ENCODE measurements at regions not wholly inside any gene's neighbourhood (a gene's known extent, or its start where the extent isn't known, plus 50 kb on each side); places are given as distances from the start of the nearest gene placed in this dataset.

DNA sequence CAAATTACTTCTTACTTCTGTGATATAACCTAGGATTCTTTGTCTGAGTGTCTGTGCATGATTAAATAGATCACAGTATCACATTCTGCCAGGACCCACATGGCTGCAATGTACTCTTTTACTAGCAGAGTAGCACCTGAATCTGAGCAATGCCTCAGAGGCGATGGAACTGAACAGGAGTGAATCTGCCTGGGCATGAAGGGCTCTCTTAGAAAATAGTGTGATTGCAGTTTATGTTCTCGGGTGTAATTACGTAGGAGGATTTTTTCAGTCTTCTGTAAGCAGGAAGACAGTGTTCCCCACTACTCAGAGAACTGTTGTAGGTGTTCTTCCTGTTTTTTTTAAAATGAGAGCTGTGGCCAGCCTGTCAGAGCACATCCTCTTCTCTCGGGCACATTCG, 802.3 kb downstream of the NLGN4Y start:
- Histone ChIP-seq H3K9me2 (ENCODE audit: low read depth, low read length) (no peaks in the 10 kb centered on the region), H3K79me2 (ENCODE audit: insufficient read depth, low read length) (no peaks in the 10 kb centered on the region), H3K9ac (ENCODE audit: low read length) (no peak overlapping the region), H3K4me2 (ENCODE audit: low read length) (no peak overlapping the region; the same call in 1 of the 2 replicates), H2AFZ (ENCODE audit: low read length) (no peak overlapping the region), H4K20me1 (ENCODE audit: insufficient read depth, low read length) (no peaks in the 10 kb centered on the region), H3K27me3 (ENCODE audit: insufficient read depth, low read length) (no peaks in the 10 kb centered on the region), H3K36me3 (ENCODE audit: insufficient read depth, low read length) (no peaks in the 10 kb centered on the region), H3F3A (ENCODE audit: insufficient read depth, low read length) (no peaks in the 10 kb centered on the region), H3K4me3 (ENCODE audit: low read depth, low read length, poor library complexity, severe bottlenecking) (no peak overlapping the region), H3K9me3 (ENCODE audit: low read length) (no peaks in the 10 kb centered on the region), H3K27ac (ENCODE audit: low read depth, low read length, poor library complexity, severe bottlenecking) (no peak overlapping the region), H3K4me1 (ENCODE audit: insufficient read depth, low read length, severe bottlenecking) (no peaks in the 10 kb centered on the region)
- TF ChIP-seq EZH2 (IDR thresholded peaks at IDR 0.05; ENCODE audit: borderline replicate concordance, low read length) (no peak), CTCF (IDR thresholded peaks at IDR 0.05; ENCODE audit: low read length) (no peak)

DNA sequence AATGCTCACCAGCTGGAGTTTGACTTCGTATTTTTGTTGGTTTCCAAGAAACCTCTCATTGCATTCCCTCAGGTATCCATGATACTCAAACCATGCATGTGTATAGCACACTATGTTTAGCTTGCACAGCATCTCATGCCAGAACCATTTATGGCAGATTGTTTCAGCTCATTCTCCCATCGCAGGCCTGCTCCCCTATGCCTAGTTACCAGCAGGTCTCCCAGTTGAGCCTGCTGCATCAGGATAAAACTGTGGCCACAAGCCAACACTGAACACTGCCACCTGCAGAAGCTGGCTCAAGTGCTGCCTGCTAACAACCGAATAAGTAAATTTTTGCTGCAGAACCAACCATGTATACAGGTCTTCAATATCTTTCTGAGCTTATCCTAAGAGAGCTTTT, 804.5 kb downstream of the NLGN4Y start:
- Histone ChIP-seq H3K27ac (ENCODE audit: low read depth, low read length, poor library complexity, severe bottlenecking) (no peak overlapping the region), H2AFZ (ENCODE audit: low read length) (no peak overlapping the region)

GRCh38 chrY:15343522-15343921, 819.2 kb downstream of the NLGN4Y start:
- Histone ChIP-seq H3K9ac (ENCODE audit: low read length) (no peak overlapping the region), H3K9me3 (ENCODE audit: low read length) (no peaks in the 10 kb centered on the region), H3K9me2 (ENCODE audit: low read depth, low read length) (no peaks in the 10 kb centered on the region), H3K4me1 (ENCODE audit: insufficient read depth, low read length, severe bottlenecking) (peaks cover 13% of the 10 kb centered on the region), H4K20me1 (ENCODE audit: insufficient read depth, low read length) (no peaks in the 10 kb centered on the region), H3K4me2 (ENCODE audit: low read length) (peak overlapping the region; percentile 19; the same call in 1 of the 2 replicates), H3K36me3 (ENCODE audit: insufficient read depth, low read length) (no peaks in the 10 kb centered on the region), H3F3A (ENCODE audit: insufficient read depth, low read length) (no peaks in the 10 kb centered on the region), H3K27me3 (ENCODE audit: insufficient read depth, low read length) (no peaks in the 10 kb centered on the region), H3K4me3 (ENCODE audit: low read depth, low read length, poor library complexity, severe bottlenecking) (no peak overlapping the region), H3K79me2 (ENCODE audit: insufficient read depth, low read length) (no peaks in the 10 kb centered on the region), H3K27ac (ENCODE audit: low read depth, low read length, poor library complexity, severe bottlenecking) (peak overlapping the region; percentile 29), H2AFZ (ENCODE audit: low read length) (no peak overlapping the region)
- TF ChIP-seq EZH2 (IDR thresholded peaks at IDR 0.05; ENCODE audit: borderline replicate concordance, low read length) (no peak), CTCF (IDR thresholded peaks at IDR 0.05; ENCODE audit: low read length) (no peak)

More for the DNA sequence above, 804.5 kb downstream of the NLGN4Y start:
- H3K4me3 ChIP-seq (ENCODE audit: low read depth, low read length, poor library complexity, severe bottlenecking), result no peak overlapping the region
- no peak overlapping the region for H3K4me2 ChIP-seq (ENCODE audit: low read length)
- no peak overlapping the region for H3K9ac ChIP-seq (ENCODE audit: low read length)
- H3F3A ChIP-seq (ENCODE audit: insufficient read depth, low read length), result no peaks in the 10 kb centered on the region
- H3K36me3 ChIP-seq (ENCODE audit: insufficient read depth, low read length), result no peaks in the 10 kb centered on the region
- no peaks in the 10 kb centered on the region for H3K27me3 ChIP-seq (ENCODE audit: insufficient read depth, low read length)
- no peak for TF ChIP-seq CTCF (IDR thresholded peaks at IDR 0.05; ENCODE audit: low read length)
- no peak for TF ChIP-seq EZH2 (IDR thresholded peaks at IDR 0.05; ENCODE audit: borderline replicate concordance, low read length)
- no peaks in the 10 kb centered on the region for H3K9me3 ChIP-seq (ENCODE audit: low read length)
- no peaks in the 10 kb centered on the region for H4K20me1 ChIP-seq (ENCODE audit: insufficient read depth, low read length)
- no peaks in the 10 kb centered on the region for H3K4me1 ChIP-seq (ENCODE audit: insufficient read depth, low read length, severe bottlenecking)
- H3K9me2 ChIP-seq (ENCODE audit: low read depth, low read length), result no peaks in the 10 kb centered on the region
- no peaks in the 10 kb centered on the region for H3K79me2 ChIP-seq (ENCODE audit: insufficient read depth, low read length)

Data from OCI-LY1 (cell line).